Thoracic aorta (tissue), 2 donors: ENCODE measurements at regions not wholly inside any gene's neighbourhood (a gene's known extent, or its start where the extent isn't known, plus 50 kb on each side); places are given as distances from the start of the nearest gene placed in this dataset.

ENCODE experiments used
- ATAC-seq: fragments of 150-250 bp; one replicate; pipeline ENCODE4 v1.8.0; 2017; ENCODE audit warnings: low read depth; ENCODE audit not compliant: insufficient number of reproducible peaks, low FRiP score
- DNase-seq: peaks from one replicate; pipeline ENCODE4 v3.0.0-alpha.2; 2020; ENCODE audit warnings: low spot score
- H3K27ac ChIP-seq, 2 donors: fragments of 200-600 bp; sonication (generic); 1 replicate in 1 of 2; 2 replicates in 1 of 2; pipeline ENCODE4 v1.5.1; 2016; ENCODE audit warnings: mild to moderate bottlenecking in 2 of 2, moderate library complexity in 2 of 2
- H3K27me3 ChIP-seq: fragments of 200-600 bp; sonication (generic); replicated peaks from 2 replicates; pipeline ENCODE4 v1.6.0; 2016; ENCODE audit warnings: mild to moderate bottlenecking; ENCODE audit not compliant: insufficient read depth
- H3K36me3 ChIP-seq: fragments of 200-600 bp; sonication (generic); one replicate; pipeline ENCODE4 v1.5.1; 2016
- H3K4me1 ChIP-seq, 2 donors: fragments of 200-600 bp; sonication (generic); 1 replicate in 1 of 2; 2 replicates in 1 of 2; pipeline versions ENCODE4 v1.5.1 to v1.6.0; 2016; ENCODE audit warnings: low read depth in 2 of 2, mild to moderate bottlenecking in 1 of 2; ENCODE audit not compliant: control insufficient read depth in 1 of 2
- H3K4me3 ChIP-seq: fragments of 200-600 bp; sonication (generic); 2 replicates; pipeline ENCODE4 v1.5.1; 2016; ENCODE audit warnings: mild to moderate bottlenecking
- H3K9me3 ChIP-seq: fragments of 200-600 bp; sonication (generic); 2 replicates; pipeline ENCODE4 v1.5.1; 2016
- TF ChIP-seq, protein P1 (sequence below): fragments of 200-600 bp; sonication (generic); IDR thresholded peaks from one replicate; pipeline ENCODE4 v1.5.1; 2019; ENCODE audit warnings: antibody characterized with exemption

DNA sequence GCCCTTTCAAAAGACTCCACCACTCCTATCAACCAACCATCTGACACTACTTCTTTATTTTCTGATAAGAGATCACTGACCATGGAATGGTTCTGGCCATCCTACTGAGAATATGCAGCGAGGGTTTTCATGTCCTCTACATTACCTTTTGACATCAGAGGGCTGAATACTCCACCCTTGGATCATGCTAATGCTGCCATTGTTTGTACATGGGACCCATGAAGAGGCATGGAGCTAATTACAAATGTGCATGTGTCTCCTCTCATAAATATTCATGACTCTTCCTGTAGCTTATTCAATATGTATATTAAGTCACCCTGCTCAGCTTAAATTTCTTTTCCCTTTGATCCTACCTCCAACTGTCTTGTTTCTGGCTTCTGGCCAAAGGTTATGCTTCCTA, 1065.8 kb upstream of the GHITM start:
- H3K27ac ChIP-seq = no peak overlapping the region
- no peak for DNase-seq

DNA sequence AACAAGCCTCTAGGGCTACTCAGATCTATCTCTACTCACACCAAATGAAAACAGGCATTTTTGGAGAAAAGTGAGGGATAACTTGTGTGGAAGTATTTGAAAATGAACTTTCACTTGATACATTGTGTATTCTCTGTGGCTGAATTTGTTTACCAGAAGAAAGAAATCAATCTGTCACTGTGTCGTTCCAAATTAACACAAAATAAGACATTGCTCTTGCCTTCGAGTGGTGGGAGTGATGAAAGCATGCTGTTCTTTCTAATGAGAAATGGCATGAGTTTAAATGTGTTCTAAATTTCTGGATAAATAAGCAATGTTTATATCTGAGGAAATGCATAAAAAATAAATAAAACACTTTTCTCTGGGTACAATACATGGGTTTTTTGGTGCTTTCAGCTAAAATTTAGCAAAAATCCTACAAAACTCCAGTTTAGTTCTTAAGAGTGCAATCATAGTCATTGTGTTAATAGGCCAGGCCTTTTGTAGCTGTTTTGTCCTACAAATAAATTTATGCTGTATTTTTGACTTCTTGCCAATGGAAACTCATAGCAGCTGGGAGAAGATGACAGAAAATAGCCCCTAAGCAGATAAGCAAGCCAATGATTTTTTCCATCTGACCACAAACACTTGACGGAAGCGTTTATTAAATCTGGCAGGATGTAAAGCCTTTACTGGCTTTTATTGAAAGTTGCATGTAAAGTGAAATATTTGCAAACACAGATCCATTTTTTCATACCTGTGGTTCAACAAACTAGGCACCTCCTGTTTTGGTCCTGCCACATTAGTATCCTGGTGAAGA, 1064.1 kb upstream of the GHITM start:
- DNase-seq = no peak
- no peak for ATAC-seq
- no peaks in the 10 kb centered on the region for H3K36me3 ChIP-seq
- H3K27ac ChIP-seq = no peak overlapping the region
- no peaks in the 10 kb centered on the region for H3K4me1 ChIP-seq
- H3K9me3 ChIP-seq = no peaks in the 10 kb centered on the region
- TF ChIP-seq, protein P1, sequence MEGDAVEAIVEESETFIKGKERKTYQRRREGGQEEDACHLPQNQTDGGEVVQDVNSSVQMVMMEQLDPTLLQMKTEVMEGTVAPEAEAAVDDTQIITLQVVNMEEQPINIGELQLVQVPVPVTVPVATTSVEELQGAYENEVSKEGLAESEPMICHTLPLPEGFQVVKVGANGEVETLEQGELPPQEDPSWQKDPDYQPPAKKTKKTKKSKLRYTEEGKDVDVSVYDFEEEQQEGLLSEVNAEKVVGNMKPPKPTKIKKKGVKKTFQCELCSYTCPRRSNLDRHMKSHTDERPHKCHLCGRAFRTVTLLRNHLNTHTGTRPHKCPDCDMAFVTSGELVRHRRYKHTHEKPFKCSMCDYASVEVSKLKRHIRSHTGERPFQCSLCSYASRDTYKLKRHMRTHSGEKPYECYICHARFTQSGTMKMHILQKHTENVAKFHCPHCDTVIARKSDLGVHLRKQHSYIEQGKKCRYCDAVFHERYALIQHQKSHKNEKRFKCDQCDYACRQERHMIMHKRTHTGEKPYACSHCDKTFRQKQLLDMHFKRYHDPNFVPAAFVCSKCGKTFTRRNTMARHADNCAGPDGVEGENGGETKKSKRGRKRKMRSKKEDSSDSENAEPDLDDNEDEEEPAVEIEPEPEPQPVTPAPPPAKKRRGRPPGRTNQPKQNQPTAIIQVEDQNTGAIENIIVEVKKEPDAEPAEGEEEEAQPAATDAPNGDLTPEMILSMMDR = no peak
- no peaks in the 10 kb centered on the region for H3K27me3 ChIP-seq
- no peak overlapping the region for H3K4me3 ChIP-seq

More for the DNA sequence above, 1065.8 kb upstream of the GHITM start:
- ATAC-seq = no peak
- TF ChIP-seq, protein P1 = no peak
- no peaks in the 10 kb centered on the region for H3K9me3 ChIP-seq
- H3K36me3 ChIP-seq = no peaks in the 10 kb centered on the region
- H3K4me1 ChIP-seq = no peaks in the 10 kb centered on the region
- no peaks in the 10 kb centered on the region for H3K27me3 ChIP-seq
- H3K4me3 ChIP-seq = no peak overlapping the region

DNA sequence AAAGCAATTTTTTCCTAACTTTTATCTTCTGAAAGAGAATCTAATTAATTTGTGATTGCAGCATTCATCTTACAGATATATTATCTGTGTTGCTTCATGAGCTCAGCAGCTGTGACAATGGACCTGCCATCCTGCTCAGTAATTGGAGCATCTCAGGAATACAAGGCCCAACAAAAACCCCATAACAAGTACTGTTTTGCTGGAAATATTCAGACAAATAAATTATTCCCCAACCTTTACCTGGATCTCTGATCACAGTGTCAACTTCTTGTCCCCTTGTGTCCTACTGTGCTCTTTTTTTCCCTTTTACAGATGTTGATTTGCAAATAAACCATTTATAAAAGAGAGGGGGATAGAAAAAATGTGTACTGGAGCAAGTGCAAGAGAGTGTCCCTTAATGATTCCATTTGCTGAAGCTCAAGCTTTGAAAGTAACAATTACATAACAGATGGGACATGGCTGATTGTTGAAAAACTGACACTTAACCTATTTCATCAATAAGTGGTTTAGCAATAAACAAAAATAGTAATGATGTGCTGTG, 1063.4 kb upstream of the GHITM start:
- H3K4me3 ChIP-seq = no peak overlapping the region
- no peaks in the 10 kb centered on the region for H3K9me3 ChIP-seq
- TF ChIP-seq, protein P1 = no peak
- DNase-seq (no peak), ATAC-seq (no peak)
- no peaks in the 10 kb centered on the region for H3K4me1 ChIP-seq
- H3K27me3 ChIP-seq = no peaks in the 10 kb centered on the region
- H3K27ac ChIP-seq = no peak overlapping the region
- H3K36me3 ChIP-seq = no peaks in the 10 kb centered on the region

DNA sequence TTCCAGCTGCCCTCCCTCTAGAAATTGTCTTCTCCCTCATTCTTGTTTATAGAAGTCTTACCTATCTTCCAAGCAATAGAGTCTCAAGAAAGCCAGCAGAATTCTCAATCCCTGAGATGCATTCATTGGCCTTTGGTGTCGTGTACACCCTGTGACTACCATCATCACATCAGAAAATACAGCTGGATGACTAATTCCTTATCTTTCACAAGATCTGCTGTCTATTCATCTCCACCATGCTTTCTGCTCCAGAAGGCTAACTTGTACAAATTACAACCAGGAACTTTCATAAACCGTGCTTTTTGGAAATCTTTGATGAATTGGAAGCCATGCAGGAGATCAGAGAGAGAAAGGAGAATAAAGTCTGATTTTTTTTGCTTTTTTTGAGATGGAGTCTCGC, 1062.9 kb upstream of the GHITM start:
- TF ChIP-seq, protein P1 = no peak
- ATAC-seq (no peak), DNase-seq (no peak)
- no peak overlapping the region for H3K4me3 ChIP-seq
- no peaks in the 10 kb centered on the region for H3K9me3 ChIP-seq
- H3K4me1 ChIP-seq = no peaks in the 10 kb centered on the region
- H3K27me3 ChIP-seq = no peaks in the 10 kb centered on the region
- H3K27ac ChIP-seq = no peak overlapping the region
- H3K36me3 ChIP-seq = no peaks in the 10 kb centered on the region

DNA sequence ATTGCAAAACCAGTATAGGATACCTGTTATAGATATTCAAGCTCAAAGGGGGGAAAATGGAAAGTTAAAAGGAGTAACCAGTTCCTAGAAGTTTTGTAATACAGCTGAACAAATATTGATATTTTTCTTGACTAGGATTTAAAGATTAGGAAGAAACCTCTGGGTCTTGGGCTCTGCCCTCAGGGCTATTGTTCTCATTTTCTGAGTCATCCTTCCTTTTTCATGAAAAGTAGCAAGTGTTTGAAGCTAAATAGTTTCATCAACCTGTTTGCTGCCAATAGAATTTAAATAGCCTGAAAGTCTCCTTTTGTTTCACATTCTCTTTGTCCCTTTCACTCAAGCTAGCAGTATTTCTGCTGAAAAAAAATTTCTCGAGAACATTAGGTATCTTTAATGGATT, 1061.1 kb upstream of the GHITM start:
- Histone ChIP-seq H3K4me1 (no peaks in the 10 kb centered on the region), H3K36me3 (no peaks in the 10 kb centered on the region), H3K27ac (no peak overlapping the region), H3K27me3 (no peaks in the 10 kb centered on the region), H3K4me3 (no peak overlapping the region), H3K9me3 (no peaks in the 10 kb centered on the region)
- ATAC-seq (no peak), DNase-seq (no peak)
- TF ChIP-seq, protein P1 = no peak
